Neural cell (in vitro differentiated cells): ENCODE measurements at regions not wholly inside any gene's neighbourhood (a gene's known extent, or its start where the extent isn't known, plus 50 kb on each side); places are given as distances from the start of the nearest gene placed in this dataset.

Source experiments
- EP300 ChIP-seq: fragments of 450-650 bp; conservative IDR thresholded peaks from 2 replicates; pipeline ENCODE4 v1.6.1; 2014; ENCODE audit warnings: antibody characterized with exemption, mild to moderate bottlenecking, moderate library complexity; ENCODE audit not compliant: poor library complexity, severe bottlenecking
- EZH2 ChIP-seq: fragments of 200-600, 300-800 bp; shearing (Covaris generic), sonication (generic); IDR thresholded peaks from 2 replicates; pipeline ENCODE4 v1.6.1; 2014; ENCODE audit warnings: antibody characterized with exemption, low read length, borderline replicate concordance, mild to moderate bottlenecking; ENCODE audit not compliant: insufficient read depth, poor library complexity, severe bottlenecking
- POLR2AphosphoS5 ChIP-seq: IDR thresholded peaks from 2 replicates; pipeline ENCODE4 v1.6.1; 2012
- RAD21 ChIP-seq: fragments of 450-650 bp; conservative IDR thresholded peaks from 2 replicates; pipeline ENCODE4 v1.6.1; 2014; ENCODE audit warnings: antibody characterized with exemption, mild to moderate bottlenecking, moderate library complexity
- SMC3 ChIP-seq: fragments of 450-650 bp; conservative IDR thresholded peaks from 2 replicates; pipeline ENCODE4 v1.6.1; 2014; ENCODE audit warnings: antibody characterized with exemption, mild to moderate bottlenecking, moderate library complexity; ENCODE audit not compliant: poor library complexity
- TF ChIP-seq, protein P1 (sequence below): fragments of 450-650 bp; IDR thresholded peaks from 2 replicates; pipeline ENCODE4 v1.5.1; 2014; ENCODE audit warnings: antibody characterized with exemption, mild to moderate bottlenecking, moderate library complexity; ENCODE audit not compliant: poor library complexity, severe bottlenecking

GRCh38 chr4:13844740-13845139 is 217.2 kb upstream of the BOD1L1 start:
- no peak for TF ChIP-seq RAD21
- no peak for TF ChIP-seq POLR2AphosphoS5
- TF ChIP-seq, protein P1, sequence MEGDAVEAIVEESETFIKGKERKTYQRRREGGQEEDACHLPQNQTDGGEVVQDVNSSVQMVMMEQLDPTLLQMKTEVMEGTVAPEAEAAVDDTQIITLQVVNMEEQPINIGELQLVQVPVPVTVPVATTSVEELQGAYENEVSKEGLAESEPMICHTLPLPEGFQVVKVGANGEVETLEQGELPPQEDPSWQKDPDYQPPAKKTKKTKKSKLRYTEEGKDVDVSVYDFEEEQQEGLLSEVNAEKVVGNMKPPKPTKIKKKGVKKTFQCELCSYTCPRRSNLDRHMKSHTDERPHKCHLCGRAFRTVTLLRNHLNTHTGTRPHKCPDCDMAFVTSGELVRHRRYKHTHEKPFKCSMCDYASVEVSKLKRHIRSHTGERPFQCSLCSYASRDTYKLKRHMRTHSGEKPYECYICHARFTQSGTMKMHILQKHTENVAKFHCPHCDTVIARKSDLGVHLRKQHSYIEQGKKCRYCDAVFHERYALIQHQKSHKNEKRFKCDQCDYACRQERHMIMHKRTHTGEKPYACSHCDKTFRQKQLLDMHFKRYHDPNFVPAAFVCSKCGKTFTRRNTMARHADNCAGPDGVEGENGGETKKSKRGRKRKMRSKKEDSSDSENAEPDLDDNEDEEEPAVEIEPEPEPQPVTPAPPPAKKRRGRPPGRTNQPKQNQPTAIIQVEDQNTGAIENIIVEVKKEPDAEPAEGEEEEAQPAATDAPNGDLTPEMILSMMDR = no peak
- TF ChIP-seq EZH2 = no peak
- TF ChIP-seq SMC3 = no peak
- TF ChIP-seq EP300 = no peak
